Liver (tissue), 3 donors: ENCODE measurements at regions not wholly inside any gene's neighbourhood (a gene's known extent, or its start where the extent isn't known, plus 50 kb on each side); places are given as distances from the start of the nearest gene placed in this dataset.

Experiments used
- CTCF ChIP-seq: fragments of 150-350 bp; IDR thresholded peaks from 2 replicates; pipeline ENCODE4 v1.5.1; 2017; ENCODE audit warnings: improper control_type of control experiment, low read depth, low read length; ENCODE audit not compliant: missing input control
- RAD21 ChIP-seq, 2 donors: IDR thresholded peaks; 2 replicates each; pipeline ENCODE4 v1.6.1; 2016; ENCODE audit warnings: antibody characterized with exemption in 2 of 2, mild to moderate bottlenecking in 2 of 2
- REST ChIP-seq: IDR thresholded peaks from 2 replicates; pipeline ENCODE4 v1.6.1; 2016; ENCODE audit warnings: antibody characterized with exemption, mild to moderate bottlenecking
- TAF1 ChIP-seq: conservative IDR thresholded peaks from 2 replicates; pipeline ENCODE4 v1.6.1; 2016; ENCODE audit warnings: antibody characterized with exemption, mild to moderate bottlenecking
- donor health status: healthy.
- donor health status: healthy.

GRCh38 chr7:142414135-142414534 lies 156.3 kb upstream of the PRSS58 start:
- TF ChIP-seq CTCF, result no peak
- no peak for TF ChIP-seq RAD21 (IDR thresholded peaks at IDR 0.05)
- TF ChIP-seq TAF1, result no peak
- no peak for TF ChIP-seq REST
